Skin epidermis (tissue), 12 donors: ENCODE measurements at regions not wholly inside any gene's neighbourhood (a gene's known extent, or its start where the extent isn't known, plus 50 kb on each side); places are given as distances from the start of the nearest gene placed in this dataset.
A peak's percentile ranks its signal among the peaks of the same experiment; 100 is the strongest.

Experiments
- H3K27ac ChIP-seq, 21 experiments: fragments of 200-600 bp; sonication (generic) in 11 of 21; one replicate each; pipeline ENCODE4 v1.5.0; 2020; ENCODE audit warnings: mild to moderate bottlenecking in 3 of 21, inconsistent platforms in 2 of 21, moderate library complexity in 2 of 21
- H3K4me3 ChIP-seq, 7 experiments: fragments of 200-600 bp; sonication (generic) in 2 of 7; one replicate each; pipeline ENCODE4 v1.5.0; 2020; ENCODE audit warnings: inconsistent platforms in 2 of 7, mild to moderate bottlenecking in 2 of 7, moderate library complexity in 1 of 7

GRCh38 chr13:109904218-109904617 lies 117.8 kb upstream of the IRS2 start:
- Histone ChIP-seq H3K4me3 (no peak overlapping the region), H3K27ac (no peak overlapping the region)

- no peak overlapping the region for H3K27ac ChIP-seq
- no peak overlapping the region for H3K4me3 ChIP-seq
Observed at GRCh38 chr13:109900741-109901140, 114.4 kb upstream of the IRS2 start.

DNA sequence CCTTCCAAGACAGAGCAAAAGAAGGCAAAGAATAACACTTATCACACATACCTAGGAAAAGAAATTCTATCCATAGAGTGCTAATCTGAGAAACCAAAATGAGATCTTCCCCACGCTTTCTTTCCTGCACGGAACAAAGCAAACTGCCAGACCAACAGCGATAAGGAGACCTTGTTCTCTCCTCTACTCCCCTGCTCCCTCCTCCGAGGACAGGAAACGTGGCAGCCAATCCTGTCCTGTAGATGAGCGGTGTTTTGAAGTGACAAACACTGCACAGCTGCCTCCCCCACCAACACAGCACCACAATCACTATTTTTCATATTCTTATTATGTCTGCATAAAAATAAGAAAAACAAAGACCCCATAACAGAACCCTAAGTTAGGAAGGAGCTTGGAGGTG lies 113.9 kb upstream of the IRS2 start:
- Histone ChIP-seq H3K27ac (no peak overlapping the region), H3K4me3 (no peak overlapping the region)

- no peak overlapping the region for H3K4me3 ChIP-seq
- H3K27ac ChIP-seq, result no peak overlapping the region
Observed at GRCh38 chr13:109899748-109900147, 113.4 kb upstream of the IRS2 start.

- no peak overlapping the region for H3K4me3 ChIP-seq
- no peak overlapping the region for H3K27ac ChIP-seq
Observed at GRCh38 chr13:109899316-109899715, 112.9 kb upstream of the IRS2 start.

- H3K27ac ChIP-seq, result no peak overlapping the region
- no peak overlapping the region for H3K4me3 ChIP-seq
Observed at GRCh38 chr13:109897988-109898624, 111.7 kb upstream of the IRS2 start.

DNA sequence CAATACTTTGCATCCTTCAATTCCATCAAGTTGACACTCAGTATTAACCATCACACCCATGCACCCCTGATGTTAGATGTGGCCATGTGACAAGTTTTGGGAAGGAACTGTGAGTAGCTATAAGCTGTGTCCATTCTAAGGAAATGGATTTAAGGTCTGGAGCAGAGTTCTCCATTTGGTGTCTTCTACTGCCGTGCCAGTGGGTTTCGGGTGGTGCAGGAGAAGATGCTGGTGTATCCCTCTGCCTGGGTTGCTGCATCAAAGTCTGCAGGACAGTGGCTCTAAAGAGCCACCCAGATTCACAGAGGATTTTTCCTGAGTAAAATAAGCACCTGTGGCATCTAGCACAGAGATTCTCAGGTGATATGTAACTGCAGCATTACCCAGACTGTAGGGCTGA lies 105.7 kb upstream of the IRS2 start:
- no peak overlapping the region for H3K4me3 ChIP-seq
- H3K27ac ChIP-seq, result no peak overlapping the region

DNA sequence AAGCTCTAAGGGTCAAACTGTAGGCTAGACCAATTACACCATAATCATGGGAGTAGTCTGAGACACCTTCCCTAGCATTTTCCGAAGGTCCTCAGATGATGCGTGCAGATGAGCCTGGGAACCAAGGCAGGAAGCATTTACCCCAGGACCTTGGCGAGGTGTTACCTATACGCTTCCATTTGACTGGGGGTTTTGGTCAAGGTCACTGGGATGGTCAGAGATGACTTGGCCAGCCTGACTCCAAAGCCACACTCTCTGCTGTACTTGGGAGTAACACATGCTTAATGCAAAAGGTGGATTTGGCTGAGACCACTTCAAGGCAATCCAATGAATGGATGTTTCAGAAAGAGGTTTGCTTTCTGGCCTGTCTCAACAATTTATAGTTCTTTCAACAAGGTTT lies 98.9 kb upstream of the IRS2 start:
- H3K27ac ChIP-seq, result no peak overlapping the region

GRCh38 chr13:109884462-109884861 lies 98.1 kb upstream of the IRS2 start:
- Histone ChIP-seq H3K27ac (no peak overlapping the region), H3K4me3 (no peak overlapping the region)

More for the DNA sequence above, 98.9 kb upstream of the IRS2 start:
- no peak overlapping the region for H3K4me3 ChIP-seq

- Histone ChIP-seq H3K4me3 (no peak overlapping the region), H3K27ac (no peak overlapping the region)
Observed at GRCh38 chr13:109883181-109884180, 97.1 kb upstream of the IRS2 start.

GRCh38 chr13:109881961-109882558 lies 95.7 kb upstream of the IRS2 start:
- no peak overlapping the region for H3K27ac ChIP-seq
- H3K4me3 ChIP-seq, result no peak overlapping the region

- no peak overlapping the region for H3K4me3 ChIP-seq
- no peak overlapping the region for H3K27ac ChIP-seq
Observed at GRCh38 chr13:109881347-109881725, 95.0 kb upstream of the IRS2 start.

- Histone ChIP-seq H3K27ac (no peak overlapping the region), H3K4me3 (no peak overlapping the region)
Observed at GRCh38 chr13:109880371-109881346, 94.3 kb upstream of the IRS2 start.

DNA sequence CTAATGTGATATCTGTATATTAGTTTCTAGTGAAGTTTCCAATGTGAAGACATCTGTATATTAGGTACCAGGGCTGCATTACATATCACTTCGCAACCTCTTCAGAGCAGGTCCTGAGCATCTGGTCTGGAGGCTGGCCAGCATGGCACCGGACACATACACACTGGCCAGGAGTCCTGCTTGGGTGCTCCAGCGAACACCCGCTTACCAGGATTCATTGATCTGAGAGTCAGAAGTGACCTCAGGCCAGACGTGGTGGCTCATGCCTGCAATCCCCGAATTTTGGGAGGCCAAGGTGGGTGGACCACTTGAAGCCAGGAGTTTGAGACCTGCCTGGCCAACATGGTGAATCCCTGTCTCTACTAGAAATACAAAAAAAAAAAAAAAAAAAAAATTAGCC lies 93.0 kb upstream of the IRS2 start:
- Histone ChIP-seq H3K27ac (no peak overlapping the region), H3K4me3 (no peak overlapping the region)

DNA sequence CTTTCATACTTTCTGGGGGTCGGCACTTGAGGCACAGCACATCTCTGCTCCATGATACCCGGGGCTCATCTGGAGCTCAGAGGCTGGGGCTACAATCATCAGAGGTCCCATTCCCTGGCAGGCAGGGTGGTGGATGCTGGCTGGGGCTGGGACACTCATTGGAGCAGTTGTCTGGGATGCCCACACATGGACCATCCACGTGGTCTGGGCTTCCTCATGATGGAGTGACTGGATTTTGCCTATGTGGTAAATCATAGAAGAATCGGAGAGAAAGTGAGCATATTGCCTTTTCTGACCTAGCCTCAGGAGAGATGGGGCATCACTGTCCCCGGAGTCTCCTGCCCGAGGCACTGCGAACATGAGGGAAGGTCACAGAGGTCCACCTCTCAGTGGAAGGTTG lies 91.4 kb upstream of the IRS2 start:
- no peak overlapping the region for H3K4me3 ChIP-seq

GRCh38 chr13:109875746-109876145 lies 89.4 kb upstream of the IRS2 start:
- no peak overlapping the region for H3K27ac ChIP-seq
- H3K4me3 ChIP-seq, result no peak overlapping the region

More for the DNA sequence above, 91.4 kb upstream of the IRS2 start:
- H3K27ac ChIP-seq, result no peak overlapping the region

GRCh38 chr13:109874484-109875454 lies 88.4 kb upstream of the IRS2 start:
- H3K4me3 ChIP-seq, result no peak overlapping the region
- peak overlapping the region in 1 of 21 experiments; percentile 24 for H3K27ac ChIP-seq

GRCh38 chr13:109873351-109874123 lies 87.2 kb upstream of the IRS2 start:
- no peak overlapping the region for H3K27ac ChIP-seq
- no peak overlapping the region for H3K4me3 ChIP-seq
